Skeletal muscle cell (primary cell): ENCODE measurements at regions not wholly inside any gene's neighbourhood (a gene's known extent, or its start where the extent isn't known, plus 50 kb on each side); places are given as distances from the start of the nearest gene placed in this dataset.
"Not testable (repeated sequence)": the region's sequence is repeated elsewhere in the genome, so short reads cannot be mapped to it uniquely, and the experiment has no call there.

Experiments used
- DNase-seq: peaks from one replicate; pipeline ENCODE4 v3.0.0-alpha.2; 2010; ENCODE audit warnings: low read depth
- H3K4me3 ChIP-seq: 2 replicates; pipeline ENCODE4 v1.5.1; 2011; ENCODE audit warnings: low read depth, mild to moderate bottlenecking, control low read depth, low read length, moderate library complexity

DNA sequence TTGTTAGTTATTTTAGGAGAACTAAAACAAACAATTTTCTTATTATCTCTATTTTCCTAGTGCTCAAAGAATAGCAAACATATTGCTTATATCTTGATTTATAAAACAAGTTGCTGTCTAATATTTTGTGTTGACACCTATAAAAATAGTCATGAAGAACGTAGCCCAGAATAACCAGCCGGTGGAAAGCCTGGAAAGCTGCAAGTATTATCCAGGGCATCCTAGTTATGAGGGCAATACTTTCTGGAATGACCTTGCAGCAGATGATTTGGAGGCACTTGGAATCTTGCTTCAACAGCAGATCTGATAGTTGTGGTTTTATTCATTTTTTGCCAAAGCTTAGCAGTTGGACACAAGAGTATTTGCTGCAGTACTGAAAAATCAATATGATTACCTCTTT lies 948.7 kb downstream of the LRFN5 start:
- no peak overlapping the region for H3K4me3 ChIP-seq
- DNase-seq: no peak

DNA sequence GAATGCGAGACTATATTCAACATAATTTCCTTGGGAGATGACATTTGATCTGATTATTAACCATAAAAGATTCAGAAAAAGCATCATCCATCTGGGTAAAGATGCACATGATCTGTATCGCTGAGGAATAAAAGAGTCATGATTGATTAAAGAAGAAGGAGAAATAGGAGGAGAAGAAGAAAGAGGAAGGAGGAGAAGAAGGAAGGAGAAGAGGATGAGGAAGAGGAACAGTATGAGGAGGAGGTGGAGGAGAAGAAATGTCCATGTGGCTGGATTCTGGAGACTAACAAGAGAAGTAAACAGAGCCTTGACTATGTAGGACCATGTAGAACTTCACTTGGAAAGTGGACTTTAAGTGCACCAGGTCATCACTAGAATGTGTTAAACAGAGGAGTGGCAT lies 947.4 kb downstream of the LRFN5 start:
- no peak for DNase-seq
- H3K4me3 ChIP-seq: no peak overlapping the region

DNA sequence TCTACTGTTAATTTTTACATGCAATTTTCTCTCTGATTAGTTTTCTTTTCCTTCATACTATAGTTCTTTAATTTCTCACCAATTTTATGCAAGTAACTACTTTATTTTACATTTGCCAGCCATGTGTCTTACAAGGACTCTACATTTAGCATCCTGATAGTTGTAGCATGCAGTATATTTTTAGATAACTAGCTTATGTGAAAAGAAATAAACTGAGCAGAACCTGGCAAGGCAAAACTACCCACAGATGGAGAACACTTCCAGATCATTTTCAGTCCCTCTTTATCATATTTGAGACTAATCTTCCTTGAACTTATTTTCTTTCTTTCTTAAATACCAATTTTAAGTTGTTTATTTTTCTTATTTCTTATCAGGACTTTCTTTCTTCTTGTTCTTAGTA lies 943.6 kb downstream of the LRFN5 start:
- no peak overlapping the region for H3K4me3 ChIP-seq
- DNase-seq: no peak

DNA sequence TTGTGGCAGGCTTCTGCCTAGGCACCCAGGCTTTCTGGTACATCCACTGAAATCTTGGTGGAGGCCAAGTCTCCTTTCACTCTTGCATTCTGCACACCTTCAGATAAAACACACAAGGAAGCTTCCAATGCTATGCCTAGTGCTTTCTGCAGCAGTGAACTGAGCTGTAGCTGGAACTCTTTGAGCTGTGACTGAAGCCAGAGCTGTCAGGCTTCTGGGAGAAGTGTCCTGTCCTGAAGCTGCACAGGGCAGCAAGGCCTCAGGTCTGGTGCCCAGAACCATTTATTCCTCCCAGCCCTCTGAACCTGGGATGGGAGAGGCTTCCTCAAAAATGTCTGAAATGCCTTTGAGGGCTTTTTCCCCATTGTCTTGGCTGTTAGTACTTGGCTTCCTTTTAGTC lies 941.7 kb downstream of the LRFN5 start:
- no peak overlapping the region for H3K4me3 ChIP-seq
- DNase-seq: no peak

DNA sequence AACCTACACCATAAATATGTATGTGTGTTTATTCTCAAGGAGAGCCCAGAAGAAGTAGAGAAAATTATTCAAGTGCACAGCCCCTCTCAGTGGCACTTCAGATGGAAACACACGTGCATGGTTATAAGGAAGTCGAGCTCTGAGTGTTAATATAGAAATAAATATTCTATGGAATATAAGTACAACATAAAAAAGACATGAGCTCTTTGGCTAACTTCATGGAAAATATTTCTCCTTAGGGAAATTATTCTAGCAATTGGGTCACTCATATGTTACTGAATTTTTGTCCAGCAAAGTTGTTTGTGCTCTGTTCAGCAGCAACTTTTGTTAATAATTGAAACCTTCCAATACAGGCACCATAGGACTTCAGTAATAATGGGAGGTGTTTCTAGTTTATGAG lies 939.0 kb downstream of the LRFN5 start:
- no peak for DNase-seq
- no peak overlapping the region for H3K4me3 ChIP-seq

DNA sequence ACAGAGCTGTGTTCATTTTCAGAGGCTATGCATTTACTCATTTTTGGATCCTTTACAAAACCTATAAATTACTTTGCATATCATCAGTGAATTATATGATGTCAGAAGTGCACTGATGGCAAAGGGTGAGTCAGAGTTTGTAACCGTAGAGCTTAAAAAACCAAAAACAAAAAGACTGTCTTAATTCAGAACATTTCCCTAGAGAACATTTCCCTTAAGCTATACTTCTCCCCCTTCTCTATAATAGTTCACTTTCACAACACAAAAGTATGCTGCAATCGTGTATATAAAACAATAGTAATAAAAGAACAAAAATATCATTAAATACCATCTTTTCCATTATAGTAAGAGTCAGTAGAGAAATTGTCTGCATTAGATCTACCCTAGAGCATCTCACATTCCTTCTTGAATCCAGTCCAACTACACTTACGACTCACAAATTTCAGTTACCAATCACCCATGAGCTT lies 934.9 kb downstream of the LRFN5 start:
- peak; percentile 90 for DNase-seq
- no peak overlapping the region for H3K4me3 ChIP-seq

DNA sequence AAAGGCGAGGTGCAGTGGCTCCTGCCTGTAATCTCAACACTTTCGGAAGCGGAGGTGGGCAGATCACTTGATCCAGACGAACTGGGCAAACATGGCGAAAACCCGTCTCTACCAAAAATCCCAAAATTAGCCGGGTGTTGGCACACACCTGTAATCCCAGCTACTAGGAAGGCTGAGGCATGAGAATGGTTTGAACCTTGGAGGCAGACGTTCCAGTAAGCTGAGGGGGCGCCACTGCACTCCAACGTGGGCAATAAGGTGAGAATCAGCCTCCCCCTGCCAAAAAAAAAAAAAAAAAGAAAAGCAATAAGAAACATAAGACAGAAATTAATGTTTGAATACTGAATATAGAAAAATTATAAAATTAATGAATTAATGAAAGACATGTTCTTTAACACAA lies 928.7 kb downstream of the LRFN5 start:
- no peak for DNase-seq
- no peak overlapping the region for H3K4me3 ChIP-seq

DNA sequence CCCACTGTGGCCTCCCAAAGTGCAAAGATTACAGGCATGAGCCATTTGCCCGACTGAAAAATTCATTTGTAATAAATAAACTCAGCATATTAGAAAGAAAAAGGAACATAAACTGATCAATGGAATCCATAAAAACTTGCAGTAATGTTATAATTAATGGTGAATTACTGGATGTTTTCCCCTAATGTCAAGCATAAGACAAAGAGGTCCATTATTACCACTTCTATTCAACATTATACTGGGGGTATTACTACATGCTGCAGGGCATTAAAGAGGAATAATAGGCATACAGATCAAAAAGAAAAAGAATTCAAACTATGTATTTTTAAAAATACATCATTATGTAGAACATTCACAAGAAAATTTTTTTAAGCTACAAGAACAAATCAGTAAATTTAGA lies 926.8 kb downstream of the LRFN5 start:
- no peak for DNase-seq
- no peak overlapping the region for H3K4me3 ChIP-seq

DNA sequence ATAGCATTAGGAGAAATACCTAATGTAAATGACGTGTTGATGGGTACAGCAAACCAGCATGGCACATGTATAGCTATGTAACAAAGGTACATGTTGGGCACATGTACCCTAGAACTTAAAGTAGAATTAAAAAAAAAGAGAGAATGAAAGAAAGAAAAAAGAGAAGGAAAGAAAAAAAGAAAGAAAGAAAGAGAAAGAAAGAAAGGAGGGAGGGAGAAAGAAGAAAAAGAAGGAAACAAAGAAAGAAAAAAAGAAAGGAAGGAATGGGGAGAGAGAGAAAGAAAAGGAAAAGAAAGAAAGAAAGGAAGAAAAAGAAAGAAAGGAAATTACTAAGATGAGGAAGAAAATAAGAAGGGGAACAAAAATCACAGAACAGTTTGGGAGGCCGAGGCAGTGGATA lies 925.5 kb downstream of the LRFN5 start:
- no peak overlapping the region for H3K4me3 ChIP-seq
- no peak for DNase-seq

DNA sequence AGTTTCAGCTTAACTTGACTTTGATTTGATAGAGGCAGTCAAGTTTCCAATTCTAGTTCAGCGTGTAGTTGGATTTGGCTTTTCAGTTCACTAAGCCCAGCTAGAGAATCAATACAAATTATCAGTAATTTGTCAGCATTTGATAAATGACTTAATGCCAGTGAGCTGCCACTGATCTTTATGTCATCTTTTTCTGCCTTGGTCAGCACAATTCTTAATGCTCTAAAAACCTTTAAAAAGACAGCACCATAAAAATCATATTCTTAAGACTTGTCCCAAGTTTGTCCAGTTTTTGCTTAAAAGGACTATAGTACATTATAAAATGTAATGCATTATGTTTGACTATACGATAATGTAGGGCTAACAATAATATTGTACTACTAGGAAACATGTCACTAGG lies 920.5 kb downstream of the LRFN5 start:
- DNase-seq: no peak
- no peak overlapping the region for H3K4me3 ChIP-seq

DNA sequence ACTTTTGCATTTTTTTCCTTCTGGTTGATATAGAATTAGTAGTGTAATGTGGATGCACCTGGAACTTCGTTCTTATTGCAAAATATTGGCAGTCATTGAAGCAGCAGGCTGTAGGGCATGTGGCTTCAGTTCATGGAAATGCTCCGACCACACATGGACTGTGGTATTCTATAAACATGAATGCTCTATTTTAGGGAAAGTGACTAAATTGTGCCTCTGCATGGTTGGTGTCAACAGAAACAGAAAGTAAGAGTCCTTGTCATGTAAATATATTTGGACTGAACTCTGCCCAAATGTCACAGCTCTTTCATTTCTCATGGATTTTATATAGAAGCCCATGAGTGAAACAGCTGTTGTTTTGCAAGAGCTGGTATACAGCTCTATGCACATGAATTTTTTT lies 917.0 kb downstream of the LRFN5 start:
- no peak for DNase-seq
- H3K4me3 ChIP-seq: no peak overlapping the region

DNA sequence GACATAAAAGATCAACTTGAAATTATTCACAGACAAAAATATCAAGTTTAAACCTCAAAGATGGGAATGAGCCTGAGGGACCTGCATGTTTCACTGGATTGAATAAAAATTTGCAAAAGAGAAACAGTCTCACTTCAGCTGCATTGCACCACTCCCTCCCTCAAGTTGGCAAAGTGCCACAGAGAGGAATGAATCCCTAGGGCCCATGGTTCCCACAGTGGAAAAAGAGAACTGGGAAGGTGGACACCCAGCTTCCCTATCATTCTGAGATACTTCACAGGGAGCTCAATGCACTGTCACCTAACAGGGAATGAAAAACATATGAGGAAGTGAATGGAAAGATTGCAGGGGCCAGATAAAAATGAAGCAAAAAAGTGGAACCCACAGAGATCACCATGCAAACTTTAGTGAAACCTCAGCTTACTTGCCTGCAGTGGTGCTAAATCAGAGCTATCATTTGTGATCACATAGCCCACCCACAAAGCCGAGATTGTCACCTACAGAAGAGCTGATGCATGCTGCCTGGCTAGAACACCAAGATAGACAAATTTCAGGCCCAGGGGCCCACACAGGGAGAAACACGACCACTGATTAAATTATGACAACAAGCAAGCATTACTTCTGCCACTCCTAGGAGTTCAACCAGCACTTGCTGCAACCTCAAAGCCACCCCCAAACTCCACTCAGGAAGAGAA lies 911.3 kb downstream of the LRFN5 start:
- no peak for DNase-seq
- no peak overlapping the region for H3K4me3 ChIP-seq

DNA sequence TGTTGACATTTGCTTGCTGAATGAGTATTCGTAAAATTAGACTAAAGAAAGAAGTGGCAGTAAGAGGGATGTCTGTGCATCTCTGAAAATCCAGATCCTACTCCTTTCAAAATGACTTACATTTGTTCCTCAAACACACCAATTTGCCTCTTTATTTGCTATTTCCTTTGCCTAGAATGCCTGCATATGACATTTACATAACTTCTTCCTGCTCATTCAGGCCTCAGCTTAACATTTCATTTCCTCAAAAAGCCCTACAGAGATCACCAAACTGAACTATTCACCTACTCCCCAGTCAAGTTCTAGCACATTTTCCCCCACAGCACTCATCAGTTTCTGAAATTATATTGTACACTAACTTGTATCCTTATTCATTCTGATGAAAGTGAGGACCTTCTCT lies 907.2 kb downstream of the LRFN5 start:
- no peak for DNase-seq

DNA sequence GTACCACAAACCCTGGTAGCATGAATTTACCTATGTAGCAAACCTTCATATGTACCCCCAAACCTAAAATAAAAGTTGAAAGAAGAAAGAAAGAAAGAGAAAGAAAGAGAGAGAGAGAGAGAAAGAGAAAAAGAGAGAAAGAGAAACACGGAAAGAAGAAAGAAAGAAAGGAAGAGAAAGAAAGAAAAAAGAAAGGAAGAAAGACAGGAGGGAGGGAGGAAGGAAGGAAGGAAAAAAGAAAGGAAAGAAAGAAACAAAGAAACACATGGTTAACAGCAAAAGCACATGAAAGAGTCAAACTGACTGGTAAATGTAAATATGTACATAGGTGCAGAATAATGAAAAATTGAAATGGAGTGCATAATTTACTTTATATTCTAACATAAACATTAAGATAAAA lies 903.4 kb downstream of the LRFN5 start:
- no peak for DNase-seq
- no peak overlapping the region for H3K4me3 ChIP-seq

More for the DNA sequence above, 907.2 kb downstream of the LRFN5 start:
- H3K4me3 ChIP-seq: no peak overlapping the region

DNA sequence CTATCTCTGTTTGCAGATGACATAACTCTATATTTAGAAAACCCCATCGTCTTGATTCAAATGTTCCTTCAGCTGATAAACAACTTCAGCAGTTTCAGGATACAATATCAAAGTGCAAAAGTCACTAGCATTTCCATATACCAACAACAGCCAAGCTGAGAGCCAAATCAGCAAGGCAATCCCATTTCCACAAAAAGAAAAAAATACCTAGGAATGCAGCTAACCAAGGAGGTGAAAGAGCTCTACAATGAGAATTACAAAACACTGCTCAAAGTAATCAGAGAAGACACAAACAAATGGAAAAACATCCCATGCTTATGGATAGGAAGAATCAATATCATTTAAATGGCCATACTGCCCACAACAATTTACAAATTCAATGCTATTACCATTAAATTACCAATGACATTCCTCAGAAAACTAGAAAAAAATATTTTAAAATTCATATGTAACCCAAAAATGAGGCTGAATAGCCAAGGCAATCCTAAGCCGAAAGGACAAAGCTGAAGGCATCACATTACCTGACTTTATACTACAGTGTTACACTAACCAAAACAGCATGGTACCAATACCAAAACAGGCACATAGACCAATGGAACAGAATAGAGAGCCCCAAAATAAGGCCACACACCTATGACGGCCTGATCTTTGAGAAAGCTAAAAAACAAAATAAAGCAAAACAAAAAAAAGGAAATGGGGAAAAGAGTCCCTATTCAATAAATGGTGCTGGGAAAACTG lies 901.7 kb downstream of the LRFN5 start:
- H3K4me3 ChIP-seq: no peak overlapping the region
- DNase-seq: no peak

DNA sequence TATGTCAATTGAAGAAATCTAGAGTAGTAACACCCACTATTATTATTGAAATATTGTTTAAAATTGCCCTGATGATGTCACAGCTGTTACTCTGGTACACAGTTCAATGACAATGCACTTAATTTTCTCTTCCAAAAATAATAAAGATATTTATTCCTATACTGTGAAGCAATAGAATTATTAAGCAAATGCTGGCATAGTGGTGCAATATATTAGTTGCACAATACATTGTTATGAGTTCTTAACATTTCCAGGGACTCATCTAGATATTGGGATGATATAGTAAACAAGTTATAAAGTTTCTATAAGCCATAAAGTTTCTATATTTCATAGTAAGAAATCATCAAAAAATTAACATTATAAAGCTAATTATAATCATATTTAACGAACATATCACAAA lies 897.8 kb downstream of the LRFN5 start:
- H3K4me3 ChIP-seq: no peak overlapping the region

DNA sequence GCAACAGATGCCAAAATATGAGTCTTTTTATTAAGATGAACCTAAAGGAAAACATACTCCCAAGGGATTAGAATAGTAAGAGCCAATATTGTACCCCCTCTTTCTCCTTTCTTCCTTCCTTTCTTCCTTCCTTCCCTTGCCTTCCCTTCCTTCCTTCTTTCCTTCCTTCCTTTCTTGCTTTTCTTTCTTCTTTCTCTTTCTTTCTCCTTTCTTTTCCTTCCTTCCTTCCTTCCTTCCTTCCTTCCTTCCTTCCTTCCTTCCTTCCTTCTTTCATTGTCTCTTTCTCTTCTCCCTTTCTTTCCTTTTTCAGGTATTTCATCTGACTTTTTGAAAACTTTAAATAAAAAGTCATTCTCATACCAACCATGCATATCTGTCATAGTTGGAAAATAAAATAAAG lies 892.5 kb downstream of the LRFN5 start:
- no peak overlapping the region for H3K4me3 ChIP-seq
- DNase-seq: no peak

More for the DNA sequence above, 897.8 kb downstream of the LRFN5 start:
- DNase-seq: no peak

DNA sequence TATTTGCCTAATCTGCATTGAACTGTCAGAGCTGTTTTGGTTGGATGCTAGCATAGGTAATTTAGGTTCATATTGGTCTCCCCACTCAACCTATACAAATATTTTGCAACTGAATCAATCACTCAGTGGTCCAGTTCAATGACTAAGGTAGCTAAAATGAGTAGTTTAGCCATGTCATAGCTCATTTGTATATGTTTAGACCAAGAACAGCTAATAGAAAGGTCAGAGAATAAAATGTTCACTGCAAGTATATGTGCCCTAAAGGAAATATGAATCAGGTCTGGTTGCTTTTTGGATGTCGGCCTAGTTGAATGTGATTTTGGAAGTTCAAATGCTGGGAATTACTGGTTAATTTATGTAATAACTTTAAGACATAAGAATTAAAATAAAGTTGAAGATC lies 883.9 kb downstream of the LRFN5 start:
- no peak overlapping the region for H3K4me3 ChIP-seq
- DNase-seq: peak; percentile 67

DNA sequence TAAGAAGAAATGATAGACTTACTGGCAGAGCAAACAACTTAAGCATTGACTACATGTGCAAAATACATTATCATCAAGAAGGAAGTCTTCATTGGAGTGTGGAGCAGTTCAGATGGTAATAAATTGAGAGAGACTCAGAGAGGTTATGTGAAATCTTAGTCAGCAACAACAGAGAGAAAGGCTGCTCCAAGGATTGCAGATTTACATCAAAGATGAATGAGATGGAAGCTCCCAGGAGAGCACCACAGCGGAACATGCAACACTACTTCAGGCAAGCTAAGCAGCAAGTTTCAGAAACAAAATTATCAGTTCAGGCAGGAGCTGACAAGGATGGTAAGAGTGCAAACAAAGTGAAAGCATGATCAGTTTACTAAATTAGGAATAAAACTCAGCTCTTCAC lies 882.3 kb downstream of the LRFN5 start:
- DNase-seq: peak; percentile 62
- H3K4me3 ChIP-seq: no peak overlapping the region

DNA sequence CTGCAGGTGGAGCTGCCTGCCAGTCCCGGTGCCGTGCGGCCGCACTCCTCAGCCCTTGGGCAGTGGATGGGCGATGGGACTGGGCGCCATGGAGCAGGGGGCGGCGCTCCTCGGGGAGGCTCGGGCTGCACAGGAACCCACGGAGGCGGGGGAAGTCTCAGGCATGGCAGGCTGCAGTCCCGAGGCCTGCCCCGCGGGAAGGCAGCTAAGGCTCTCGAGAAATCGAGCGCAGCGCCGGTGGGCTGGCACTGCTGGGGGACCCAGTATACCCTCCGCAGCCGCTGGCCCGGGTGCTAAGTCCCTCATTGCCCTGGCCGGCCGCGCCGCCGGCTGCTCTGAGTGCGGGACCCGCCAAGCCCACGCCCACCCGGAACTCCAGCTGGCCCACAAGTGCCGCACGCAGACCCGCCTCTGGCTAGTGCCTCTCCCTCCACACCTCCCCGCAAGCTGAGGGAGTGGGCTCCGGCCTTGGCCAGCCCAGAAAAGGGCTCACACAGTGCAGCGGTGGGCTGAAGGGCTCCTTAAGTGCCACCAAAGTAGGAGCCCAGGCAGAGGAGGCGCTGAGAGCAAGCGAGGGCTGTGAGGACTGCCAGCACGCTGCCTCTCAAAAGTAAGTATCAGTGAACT lies 875.8 kb downstream of the LRFN5 start:
- DNase-seq, H3K4me3 ChIP-seq: not testable (repeated sequence)

DNA sequence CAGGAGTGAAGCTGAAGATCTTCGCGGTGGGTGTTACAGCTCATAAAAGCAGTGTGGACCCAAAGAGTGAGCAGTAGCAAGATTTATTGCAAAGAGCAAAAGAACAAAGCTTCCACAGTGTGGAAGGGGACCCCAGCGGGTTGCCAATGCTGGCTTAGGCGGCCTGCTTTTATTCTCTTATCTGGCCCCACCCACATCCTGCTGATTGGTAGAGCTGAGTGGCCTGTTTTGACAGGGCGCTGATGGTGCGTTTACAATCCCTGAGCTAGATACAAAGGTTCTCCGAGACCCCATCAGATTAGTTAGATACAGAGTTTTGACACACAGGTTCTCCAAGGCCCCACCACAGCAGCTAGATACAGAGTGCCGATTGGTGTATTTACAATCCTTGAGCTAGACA lies 875.0 kb downstream of the LRFN5 start:
- not testable (repeated sequence) for DNase-seq, H3K4me3 ChIP-seq
